Anterior cingulate cortex (tissue), 58 donors: ENCODE measurements at regions not wholly inside any gene's neighbourhood (a gene's known extent, or its start where the extent isn't known, plus 50 kb on each side); places are given as distances from the start of the nearest gene placed in this dataset.

Experiments
- DNase-seq, 58 donors: peaks; one replicate each; lab custom pipeline; 2025; lab: John Stamatoyannopoulos, UW

DNA sequence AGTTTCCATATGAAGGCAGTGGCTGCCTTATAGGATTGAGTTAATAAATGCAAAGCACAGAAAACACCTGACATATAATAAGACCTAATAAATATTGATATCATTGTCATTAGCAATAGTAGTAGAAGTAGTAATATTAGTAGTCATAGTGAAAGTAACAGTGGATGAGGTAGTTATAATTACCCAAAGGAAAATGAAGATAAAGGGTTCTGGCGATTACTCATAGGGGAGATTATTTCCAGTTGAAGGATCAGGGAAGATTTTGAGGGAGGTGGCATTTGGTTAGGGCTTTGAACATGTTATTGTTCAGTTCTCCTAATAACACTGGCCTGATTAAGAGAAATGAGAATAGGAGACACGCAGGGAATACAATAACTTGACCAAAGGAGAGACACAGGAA, 131.9 kb upstream of the GPRIN3 start:
- no peak for DNase-seq

GRCh38 chr4:89438102-89438831, 130.7 kb upstream of the GPRIN3 start:
- DNase-seq: peak in 6 of 58 donors; percentile 0 to 3 (median 0)

- peak in 1 of 58 donors; percentile 25 for DNase-seq
Observed at GRCh38 chr4:89434364-89434988, 126.9 kb upstream of the GPRIN3 start.

GRCh38 chr4:89427782-89428181, 120.2 kb upstream of the GPRIN3 start:
- no peak for DNase-seq

- DNase-seq: no peak
Observed at GRCh38 chr4:89425023-89425422, 117.4 kb upstream of the GPRIN3 start.

GRCh38 chr4:89422441-89422990, 114.9 kb upstream of the GPRIN3 start:
- no peak for DNase-seq

GRCh38 chr4:89420507-89420906, 112.9 kb upstream of the GPRIN3 start:
- DNase-seq: no peak

DNA sequence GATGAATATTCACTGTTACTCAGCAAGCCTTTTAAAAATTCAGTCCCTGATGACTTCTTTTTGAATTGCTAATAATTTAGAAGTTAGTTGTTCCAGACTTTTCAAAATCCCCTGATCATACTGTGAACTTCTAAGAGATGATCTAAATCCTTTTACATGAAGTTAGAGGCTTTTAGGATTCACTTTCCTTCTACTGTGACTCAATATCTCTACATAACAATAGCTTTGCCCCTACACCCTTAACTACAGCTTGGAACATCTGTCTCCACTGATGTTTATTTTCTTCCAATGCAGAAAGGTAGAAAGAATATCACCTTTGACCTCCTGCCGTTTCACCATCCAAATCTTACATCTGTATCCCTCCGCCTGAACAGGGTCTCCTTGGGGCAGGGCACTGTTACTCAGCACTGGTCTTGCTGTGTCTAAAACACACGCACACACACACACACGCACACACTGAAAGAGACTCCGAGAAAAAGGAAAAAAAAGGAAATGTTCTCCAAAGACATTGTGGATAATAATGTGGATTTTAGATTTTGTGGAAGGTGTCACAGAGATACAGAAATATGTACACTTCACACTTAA, 111.6 kb upstream of the GPRIN3 start:
- no peak for DNase-seq

DNA sequence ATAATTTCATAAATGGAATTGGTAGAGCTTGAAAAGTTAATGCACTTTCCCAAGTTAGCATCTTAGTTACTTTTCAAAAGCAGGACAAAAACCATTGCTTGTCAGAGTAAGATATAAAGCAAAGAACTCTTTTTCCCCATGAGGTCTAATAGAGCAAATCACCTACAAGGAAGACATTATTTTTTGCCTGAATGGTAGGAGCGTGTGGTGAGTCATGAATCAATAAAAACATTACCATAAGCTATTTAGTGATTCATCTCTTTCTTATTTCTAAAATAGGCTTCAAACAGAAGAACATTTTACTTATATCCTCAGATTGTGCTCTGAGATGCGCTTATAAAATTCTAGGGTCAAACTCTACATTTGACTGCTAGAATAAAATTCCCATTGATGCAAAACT, 109.4 kb upstream of the GPRIN3 start:
- no peak for DNase-seq

GRCh38 chr4:89413518-89413917, 105.9 kb upstream of the GPRIN3 start:
- no peak for DNase-seq

GRCh38 chr4:89411539-89412309, 104.1 kb upstream of the GPRIN3 start:
- DNase-seq: no peak

GRCh38 chr4:89410687-89411086, 103.1 kb upstream of the GPRIN3 start:
- DNase-seq: peak in 2 of 58 donors; percentile 1 to 3

- no peak for DNase-seq
Observed at GRCh38 chr4:89404530-89404929, 96.9 kb upstream of the GPRIN3 start.

DNA sequence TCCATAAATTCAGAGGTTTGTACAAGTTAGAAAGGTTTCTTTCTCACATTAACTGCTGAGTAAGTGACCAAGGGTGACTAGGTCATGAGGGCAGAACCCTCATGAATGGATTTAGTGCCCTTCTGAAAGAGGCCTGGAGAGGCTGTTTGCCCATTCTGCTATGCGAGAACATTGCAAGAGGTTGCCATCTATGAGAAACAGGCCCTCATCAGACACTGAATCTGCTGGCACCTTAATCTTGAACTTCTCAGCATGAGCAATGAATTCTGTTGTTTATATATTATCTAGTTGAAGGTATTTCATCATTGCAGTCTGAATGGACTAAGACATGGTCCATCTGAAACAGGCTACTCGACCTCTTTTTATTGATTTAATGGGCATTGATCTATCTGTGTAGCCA, 96.2 kb upstream of the GPRIN3 start:
- no peak for DNase-seq

DNA sequence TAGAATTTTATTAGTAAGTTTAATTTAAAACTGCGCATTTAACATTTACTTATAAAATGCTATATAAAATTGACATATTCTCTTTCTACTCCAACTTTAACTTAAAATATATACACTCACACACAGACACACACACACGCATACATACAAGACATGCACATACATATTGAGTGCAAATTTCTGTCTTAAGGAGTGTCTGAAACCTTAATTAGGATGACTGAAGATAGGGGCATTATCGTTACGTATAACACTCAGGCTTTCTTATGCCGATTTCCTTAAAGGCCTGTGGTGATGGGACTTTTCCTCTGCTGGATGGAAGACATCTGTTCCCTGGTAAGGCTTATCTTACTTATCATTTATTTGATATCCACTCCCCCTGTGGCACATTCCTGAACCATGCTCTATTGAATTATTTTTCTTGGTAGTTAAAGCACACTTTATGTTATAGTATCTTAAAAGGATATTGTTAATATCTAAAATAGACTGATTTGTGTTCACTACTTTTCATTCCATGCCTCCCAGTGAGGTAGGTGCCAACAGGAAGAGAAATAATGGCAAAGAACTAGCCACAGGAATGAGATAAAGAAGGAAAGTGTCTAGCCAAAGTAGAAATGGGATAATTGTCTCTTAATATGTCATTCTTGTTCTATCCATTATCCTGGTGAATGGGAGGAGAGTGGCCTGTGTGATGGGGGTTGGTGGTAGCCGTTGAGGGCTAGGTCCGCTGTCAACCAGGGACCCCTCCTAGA, 92.9 kb upstream of the GPRIN3 start:
- DNase-seq: no peak

- DNase-seq: no peak
Observed at GRCh38 chr4:89398644-89399043, 91.0 kb upstream of the GPRIN3 start.

- no peak for DNase-seq
Observed at GRCh38 chr4:89398146-89398545, 90.5 kb upstream of the GPRIN3 start.

- DNase-seq: no peak
Observed at GRCh38 chr4:89397441-89397840, 89.8 kb upstream of the GPRIN3 start.

DNA sequence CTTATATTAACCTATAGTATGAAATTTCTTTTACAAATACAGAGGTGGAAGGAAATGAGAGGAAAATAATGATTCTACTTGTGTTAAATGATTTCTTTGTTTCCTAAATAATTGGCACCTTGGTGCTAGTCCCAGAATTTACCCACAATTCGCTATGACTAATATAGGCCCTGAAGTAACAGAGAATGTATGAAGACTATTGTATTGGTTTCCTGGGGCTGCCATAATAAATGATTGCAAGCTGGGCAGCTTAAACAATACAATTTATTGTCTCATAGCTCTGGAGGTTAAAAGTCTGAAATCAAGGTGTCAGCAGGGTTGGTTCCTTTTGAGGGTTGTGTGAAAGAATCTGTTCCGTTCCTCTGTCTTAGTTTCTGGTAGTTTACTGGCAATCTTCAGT, 74.8 kb upstream of the GPRIN3 start:
- no peak for DNase-seq

- DNase-seq: no peak
Observed at GRCh38 chr4:89380980-89381379, 73.4 kb upstream of the GPRIN3 start.
